WTC11 (cell line): ENCODE measurements at regions not wholly inside any gene's neighbourhood (a gene's known extent, or its start where the extent isn't known, plus 50 kb on each side); places are given as distances from the start of the nearest gene placed in this dataset.

Source experiments
- ATAC-seq: fragments of 200-7000 bp; cut with Tn5 transposase; 2 replicates; pipeline ENCODE4 v1.10.0; 2021; ENCODE audit warnings: mild to moderate bottlenecking, moderate library complexity
- CTCF ChIA-PET: fragments of 300-600 bp; sonication (Branson Sonifier 250); formaldehyde crosslinking; loops from one replicate; lab custom pipeline; 2021; ENCODE audit warnings: antibody characterized with exemption; lab: Charles Lee
- POLR2A ChIA-PET: fragments of 350-600 bp; sonication (Branson Sonifier 250); formaldehyde crosslinking; loops from one replicate; lab custom pipeline; 2021; ENCODE audit warnings: antibody characterized with exemption; lab: Charles Lee
- DNase-seq: peaks from one replicate; pipeline ENCODE4 v3.0.0; 2021; ENCODE audit warnings: low spot score
- H3K27ac Mint-ChIP-seq: 2 replicates; pipeline ENCODE4 v1.8.0; 2021; ENCODE audit warnings: mixed read lengths
- H3K27me3 Mint-ChIP-seq: 2 replicates; pipeline ENCODE4 v1.8.0; 2021; ENCODE audit warnings: low read depth, mild to moderate bottlenecking, moderate library complexity, mixed read lengths
- H3K36me3 Mint-ChIP-seq: 2 replicates; pipeline ENCODE4 v1.8.0; 2021; ENCODE audit warnings: mixed read lengths
- H3K4me1 Mint-ChIP-seq: 2 replicates; pipeline ENCODE4 v1.8.0; 2022; ENCODE audit warnings: mixed read lengths
- H3K4me3 Mint-ChIP-seq: 2 replicates; pipeline ENCODE4 v1.8.0; 2021; ENCODE audit warnings: mild to moderate bottlenecking, moderate library complexity, mixed read lengths
- H3K9me3 Mint-ChIP-seq: 2 replicates; pipeline ENCODE4 v1.8.0; 2021; ENCODE audit warnings: mixed read lengths
- AFF4 ChIP-seq: sonication (generic); formaldehyde crosslinking; IDR thresholded peaks from 2 replicates; pipeline ENCODE4 v1.8.1; 2023; ENCODE audit warnings: mild to moderate bottlenecking, missing genetic modification reagents, borderline replicate concordance
- ATF3 ChIP-seq: sonication (generic); formaldehyde crosslinking; conservative IDR thresholded peaks from 2 replicates; pipeline ENCODE4 v1.8.1; 2022; ENCODE audit warnings: mild to moderate bottlenecking, missing genetic modification reagents
- CTCF ChIP-seq: fragments of 200-600 bp; IDR thresholded peaks from 2 replicates; pipeline ENCODE4 v1.8.0; 2022; ENCODE audit warnings: antibody characterized with exemption
- FOXJ3 ChIP-seq: sonication (generic); formaldehyde crosslinking; IDR thresholded peaks from 2 replicates; pipeline ENCODE4 v1.9.0; 2021; ENCODE audit warnings: missing genetic modification reagents, mild to moderate bottlenecking, borderline replicate concordance
- GABPB1 ChIP-seq: sonication (generic); formaldehyde crosslinking; IDR thresholded peaks from 2 replicates; pipeline ENCODE4 v1.8.1; 2023; ENCODE audit warnings: mild to moderate bottlenecking, missing genetic modification reagents
- IRF1 ChIP-seq: sonication (generic); formaldehyde crosslinking; IDR thresholded peaks from 2 replicates; pipeline ENCODE4 v1.8.0; 2023; ENCODE audit warnings: missing genetic modification reagents
- MAX ChIP-seq: sonication (generic); formaldehyde crosslinking; IDR thresholded peaks from 2 replicates; pipeline ENCODE4 v1.8.0; 2022; ENCODE audit warnings: mild to moderate bottlenecking, missing genetic modification reagents
- MXD4 ChIP-seq: fragments of 250-450 bp; sonication (Bioruptor Pico); IDR thresholded peaks from 2 replicates; pipeline ENCODE4 v1.8.0; 2021; ENCODE audit warnings: mild to moderate bottlenecking, moderate library complexity, borderline replicate concordance
- MYBL2 ChIP-seq: sonication (generic); formaldehyde crosslinking; IDR thresholded peaks from 2 replicates; pipeline ENCODE4 v1.8.1; 2023; ENCODE audit warnings: mild to moderate bottlenecking, moderate library complexity, missing genetic modification reagents
- NR1H2 ChIP-seq: sonication (generic); formaldehyde crosslinking; IDR thresholded peaks from 2 replicates; pipeline ENCODE4 v1.9.0; 2021; ENCODE audit warnings: mild to moderate bottlenecking, moderate library complexity, missing genetic modification reagents
- RORB ChIP-seq: fragments of 250-450 bp; sonication (Bioruptor Pico); IDR thresholded peaks from 2 replicates; pipeline ENCODE4 v1.9.0; 2021; ENCODE audit warnings: mild to moderate bottlenecking
- SOX15 ChIP-seq: fragments of 250-450 bp; sonication (Bioruptor Pico); IDR thresholded peaks from 2 replicates; pipeline ENCODE4 v1.9.0; 2021; ENCODE audit warnings: mild to moderate bottlenecking
- TEAD1 ChIP-seq: sonication (generic); formaldehyde crosslinking; IDR thresholded peaks from 2 replicates; pipeline ENCODE4 v1.8.0; 2022; ENCODE audit warnings: mild to moderate bottlenecking, missing genetic modification reagents
- TEAD4 ChIP-seq: sonication (generic); formaldehyde crosslinking; IDR thresholded peaks from 2 replicates; pipeline ENCODE4 v1.8.0; 2022; ENCODE audit warnings: mild to moderate bottlenecking, missing genetic modification reagents
- USF2 ChIP-seq: sonication (generic); formaldehyde crosslinking; IDR thresholded peaks from 2 replicates; pipeline ENCODE4 v1.8.1; 2023; ENCODE audit warnings: mild to moderate bottlenecking, missing genetic modification reagents, moderate library complexity
- ZNF138 ChIP-seq: sonication (generic); formaldehyde crosslinking; conservative IDR thresholded peaks from 2 replicates; pipeline ENCODE4 v1.8.1; 2022; ENCODE audit warnings: mild to moderate bottlenecking, moderate library complexity, missing genetic modification reagents
- ZNF219 ChIP-seq: sonication (generic); formaldehyde crosslinking; IDR thresholded peaks from 2 replicates; pipeline ENCODE4 v1.8.0; 2023; ENCODE audit warnings: missing genetic modification reagents, mild to moderate bottlenecking, borderline replicate concordance
- ZNF396 ChIP-seq: fragments of 250-450 bp; sonication (Bioruptor Pico); IDR thresholded peaks from 2 replicates; pipeline ENCODE4 v1.8.0; 2021; ENCODE audit warnings: mild to moderate bottlenecking, moderate library complexity, borderline replicate concordance
- ZNF416 ChIP-seq: fragments of 250-450 bp; sonication (Bioruptor Pico); IDR thresholded peaks from 2 replicates; pipeline ENCODE4 v1.9.0; 2021; ENCODE audit warnings: mild to moderate bottlenecking, inconsistent platforms
- ZNF423 ChIP-seq: fragments of 250-450 bp; sonication (Bioruptor Pico); IDR thresholded peaks from 2 replicates; pipeline ENCODE4 v2.1.2; 2022; ENCODE audit warnings: mild to moderate bottlenecking, moderate library complexity
- ZNF425 ChIP-seq: fragments of 250-450 bp; sonication (Bioruptor Pico); conservative IDR thresholded peaks from 2 replicates; pipeline ENCODE4 v1.9.0; 2021; ENCODE audit warnings: mild to moderate bottlenecking
- ZNF532 ChIP-seq: fragments of 250-450 bp; sonication (Bioruptor Pico); IDR thresholded peaks from 2 replicates; pipeline ENCODE4 v1.9.0; 2021; ENCODE audit warnings: mild to moderate bottlenecking, borderline replicate concordance
- ZNF671 ChIP-seq: fragments of 250-450 bp; sonication (Bioruptor Pico); IDR thresholded peaks from 2 replicates; pipeline ENCODE4 v1.8.0; 2021; ENCODE audit warnings: mild to moderate bottlenecking

- no peak for TF ChIP-seq ZNF532 (CRISPR knock-in tag)
- no peak for TF ChIP-seq NR1H2
- no peak for TF ChIP-seq ZNF416 (CRISPR knock-in tag)
- TF ChIP-seq RORB (CRISPR knock-in tag): no peak
- no peak for TF ChIP-seq MAX (CRISPR knock-in tag)
- no peak for TF ChIP-seq MXD4
- TF ChIP-seq IRF1: no peak
- TF ChIP-seq ZNF671 (CRISPR knock-in tag): no peak
- no peak for TF ChIP-seq ATF3 (CRISPR knock-in tag)
- no peak for TF ChIP-seq CTCF
- no peak for TF ChIP-seq ZNF423 (CRISPR knock-in tag)
- TF ChIP-seq ZNF138 (CRISPR knock-in tag): no peak
- TF ChIP-seq, all 79 proteins: peak for 0
Observed at GRCh38 chr18:41297740-41298139, 657.3 kb upstream of the PIK3C3 start (continued).

GRCh38 chr18:41269294-41269693 lies 685.7 kb upstream of the PIK3C3 start:
- H3K36me3 Mint-ChIP-seq: no peaks in the 10 kb centered on the region
- CTCF ChIA-PET: no interaction called here

GRCh38 chr18:41268271-41268670 lies 686.8 kb upstream of the PIK3C3 start:
- H3K4me3 Mint-ChIP-seq: no peak overlapping the region
- ATAC-seq (no peak), DNase-seq (no peak)
- 0 out of 2 replicates have a peak, but pooled peaks cover 3% of the 10 kb centered on the region for H3K9me3 Mint-ChIP-seq
- ChIA-PET POLR2A (no interaction called here), CTCF (no interaction called here)
- H3K36me3 Mint-ChIP-seq: no peaks in the 10 kb centered on the region
- H3K27ac Mint-ChIP-seq: no peak overlapping the region
- no peaks in the 10 kb centered on the region for H3K27me3 Mint-ChIP-seq
- peaks cover 17% of the 10 kb centered on the region for H3K4me1 Mint-ChIP-seq
- TF ChIP-seq AFF4 (CRISPR knock-in tag) (no peak), FOXJ3 (CRISPR knock-in tag) (no peak), SOX15 (CRISPR knock-in tag) (no peak), ZNF396 (no peak), ZNF425 (CRISPR knock-in tag) (no peak), MYBL2 (no peak)

More at GRCh38 chr18:41269294-41269693, 685.7 kb upstream of the PIK3C3 start:
- POLR2A ChIA-PET: no interaction called here
- Mint-ChIP-seq H3K4me1 (peaks cover 13% of the 10 kb centered on the region), H3K27me3 (no peaks in the 10 kb centered on the region), H3K4me3 (no peak overlapping the region), H3K27ac (no peak overlapping the region), H3K9me3 (0 out of 2 replicates have a peak, but pooled peaks cover 3% of the 10 kb centered on the region)
- DNase-seq: no peak
- no peak for ATAC-seq
- TF ChIP-seq TEAD1 (CRISPR knock-in tag): no peak
- TF ChIP-seq USF2 (CRISPR knock-in tag): no peak
- TF ChIP-seq GABPB1 (CRISPR knock-in tag): no peak
- TF ChIP-seq TEAD4 (CRISPR knock-in tag): no peak
- TF ChIP-seq ZNF219: no peak
- TF ChIP-seq, all 79 proteins: peak for 0
